NCI-H2196 (cell line): ENCODE measurements at regions not wholly inside any gene's neighbourhood (a gene's known extent, or its start where the extent isn't known, plus 50 kb on each side); places are given as distances from the start of the nearest gene placed in this dataset.

ENCODE experiments used
- DNase-seq: peaks from one replicate; lab custom pipeline; 2025; ENCODE audit not compliant: unreplicated experiment; lab: John Stamatoyannopoulos, UW

DNA sequence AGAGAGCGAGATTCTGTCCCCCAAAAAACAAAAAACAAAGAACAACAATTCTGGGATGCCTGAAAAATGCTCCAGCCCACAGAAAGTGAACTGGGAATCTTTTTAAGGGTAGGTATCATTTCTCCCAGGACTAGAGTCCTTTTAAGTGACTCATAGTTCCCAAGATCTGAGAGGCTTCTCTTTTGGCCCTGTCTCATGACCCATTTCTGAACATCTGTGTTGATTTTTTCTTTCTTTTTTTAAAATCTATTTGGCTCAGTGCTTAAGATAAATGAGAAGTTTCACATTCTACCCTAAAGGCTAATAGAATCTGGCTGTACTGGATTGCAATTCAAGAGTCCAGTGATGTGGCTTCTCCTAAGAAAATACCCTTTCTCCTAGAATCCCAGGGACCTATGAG is 217.6 kb upstream of the FOXQ1 start:
- DNase-seq = no peak

DNA sequence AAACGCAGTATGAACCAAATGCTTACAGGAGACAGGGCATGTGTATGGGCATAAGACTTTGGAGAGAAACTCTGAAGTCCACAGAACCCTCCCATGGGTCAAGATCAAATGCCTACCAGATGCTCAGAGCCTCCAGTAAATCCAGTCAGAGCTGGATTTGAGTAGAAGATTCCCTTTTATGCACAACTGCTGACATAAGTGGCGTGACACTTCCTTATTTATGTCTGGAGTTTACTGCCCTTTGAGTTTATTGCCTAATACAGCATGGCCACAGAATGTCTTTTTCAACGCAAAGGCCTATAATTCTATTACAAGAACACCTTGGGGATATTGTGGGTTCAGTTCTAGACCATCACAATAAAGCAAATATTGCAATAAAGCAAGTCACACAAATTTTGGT is 220.0 kb upstream of the FOXQ1 start:
- no peak for DNase-seq

DNA sequence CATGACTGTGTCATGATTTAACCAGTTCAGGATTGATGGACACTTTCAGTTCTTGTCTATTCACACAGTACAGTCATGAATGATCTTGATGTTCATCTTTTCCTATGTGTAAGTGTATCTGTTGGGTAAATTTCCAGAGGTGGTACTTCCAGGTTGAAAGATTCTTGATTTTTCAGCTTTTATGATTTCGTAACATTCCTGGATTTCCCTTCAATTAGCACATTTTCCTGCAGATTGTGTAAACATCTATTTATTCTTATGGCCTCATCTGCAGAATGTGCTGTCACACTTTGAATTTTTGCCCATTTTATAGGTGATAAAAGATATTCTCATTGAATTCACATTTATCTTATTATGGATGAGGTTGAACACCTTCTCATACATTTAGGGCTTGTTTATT is 222.0 kb upstream of the FOXQ1 start:
- no peak for DNase-seq

DNA sequence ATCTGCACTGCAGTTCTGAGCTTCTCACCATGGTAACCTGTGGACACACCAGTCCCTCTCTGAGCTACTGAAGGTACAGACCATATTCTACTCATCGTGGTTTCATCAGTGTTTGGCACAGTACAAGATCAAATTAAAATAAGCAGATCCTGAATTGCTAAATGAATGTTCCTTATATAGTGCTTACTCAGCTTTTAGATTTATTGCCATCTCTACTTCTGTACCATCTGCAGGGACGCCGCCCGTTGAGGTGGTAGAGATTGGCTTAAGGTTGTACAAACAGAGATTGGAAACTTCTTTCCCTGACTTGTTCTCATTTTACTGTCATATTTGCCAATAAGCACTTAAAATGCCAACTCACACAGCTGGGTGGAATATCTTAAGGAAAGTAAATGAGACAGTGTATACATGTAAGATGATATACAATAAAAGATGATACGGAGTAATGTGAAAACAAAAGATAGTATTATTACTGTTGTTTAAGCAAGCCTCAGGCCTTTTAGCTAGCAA is 223.4 kb upstream of the FOXQ1 start:
- DNase-seq = no peak

DNA sequence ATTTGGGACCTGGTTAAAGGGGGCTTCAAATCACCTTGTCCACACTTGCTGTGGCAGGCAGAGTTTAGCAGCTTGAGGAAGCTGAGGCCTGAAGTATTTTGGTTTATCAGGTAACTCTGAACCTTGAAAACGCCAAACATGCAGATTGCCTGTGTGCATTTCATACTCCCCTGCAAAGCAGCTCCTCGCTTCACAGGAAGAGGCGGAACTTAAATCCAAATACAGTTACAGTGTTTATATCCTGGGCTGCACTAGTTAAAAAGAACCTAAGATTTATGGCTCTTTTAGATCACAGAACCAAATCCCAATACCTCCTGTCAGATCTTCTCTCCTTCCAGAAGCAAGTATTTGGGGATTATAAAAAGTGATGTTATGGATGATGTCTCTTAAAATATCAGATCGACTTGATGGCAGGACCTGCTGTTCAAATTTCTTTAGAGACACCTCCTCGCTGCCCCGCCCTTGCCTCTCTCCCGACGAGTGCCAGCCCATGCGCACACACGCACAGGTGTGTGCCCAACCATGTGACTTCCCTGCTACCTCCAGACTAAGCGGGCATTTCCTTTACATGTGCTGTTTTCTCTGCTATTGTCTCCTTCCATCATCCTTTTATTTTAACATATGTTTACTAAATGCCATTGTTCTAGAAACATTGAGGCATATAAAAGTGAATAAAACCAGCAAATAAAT is 224.6 kb upstream of the FOXQ1 start:
- DNase-seq = no peak

DNA sequence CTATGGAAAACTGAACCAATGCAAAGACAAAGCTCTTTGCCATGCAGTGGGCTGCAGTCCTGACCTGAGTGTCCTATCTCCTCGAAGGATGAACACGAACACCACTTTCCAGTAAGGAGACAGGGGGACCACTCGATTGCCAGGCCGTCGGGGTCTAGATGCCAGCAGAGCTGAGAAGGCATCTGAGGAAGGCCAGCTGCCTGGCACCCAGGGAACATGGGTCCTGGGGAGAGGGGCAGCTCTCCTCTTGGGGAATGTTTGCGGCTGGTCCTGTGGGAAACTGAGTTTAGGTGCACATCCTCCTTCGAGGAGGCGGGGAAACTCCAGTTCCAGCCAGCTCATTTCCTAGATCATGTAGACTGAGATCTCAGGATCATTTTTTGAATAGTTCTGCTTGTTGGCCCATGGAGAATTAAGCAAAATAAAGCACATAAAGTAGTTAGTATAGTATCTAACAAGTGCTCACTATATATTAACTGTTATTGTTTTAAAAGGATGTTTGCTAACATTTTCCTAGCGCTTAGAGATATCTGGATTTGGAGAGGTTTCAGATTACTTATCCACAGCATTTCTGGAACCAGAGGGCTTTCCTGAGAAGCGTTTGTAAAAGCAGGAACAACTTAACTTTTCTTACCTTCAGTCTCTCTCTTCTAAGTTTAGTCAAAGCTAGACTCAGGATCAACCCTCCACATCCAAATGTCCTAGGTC is 225.3 kb upstream of the FOXQ1 start:
- DNase-seq = no peak

DNA sequence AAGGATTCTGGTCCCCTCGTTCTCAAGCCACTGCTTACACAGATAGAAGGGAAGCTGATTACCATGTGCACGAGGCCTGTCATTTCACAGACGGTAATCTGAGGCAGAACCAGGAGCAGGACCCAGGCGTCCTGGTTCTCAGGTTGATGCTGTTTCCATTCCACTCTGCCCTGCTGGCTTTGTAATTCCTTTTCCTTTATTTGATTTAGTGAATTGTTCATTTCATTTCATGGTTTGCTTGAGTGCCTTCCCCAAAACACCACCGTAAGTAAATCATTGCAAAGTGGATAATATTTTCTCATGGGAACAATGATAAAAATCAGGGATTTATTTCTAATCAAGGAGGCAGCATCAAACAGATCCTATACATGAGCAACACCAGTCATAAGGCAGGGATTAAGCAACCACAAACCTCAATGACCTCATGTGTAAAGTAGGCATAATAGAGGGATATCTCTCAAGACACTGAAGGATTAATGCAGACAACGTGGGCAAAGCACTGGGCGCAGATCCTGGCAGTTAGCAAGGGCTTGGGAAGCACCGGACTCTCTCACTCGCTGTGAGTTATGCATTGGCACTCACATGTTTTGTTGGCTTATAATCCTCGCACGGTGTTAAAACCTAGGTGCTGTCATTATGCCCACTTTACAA is 229.5 kb upstream of the FOXQ1 start:
- no peak for DNase-seq

DNA sequence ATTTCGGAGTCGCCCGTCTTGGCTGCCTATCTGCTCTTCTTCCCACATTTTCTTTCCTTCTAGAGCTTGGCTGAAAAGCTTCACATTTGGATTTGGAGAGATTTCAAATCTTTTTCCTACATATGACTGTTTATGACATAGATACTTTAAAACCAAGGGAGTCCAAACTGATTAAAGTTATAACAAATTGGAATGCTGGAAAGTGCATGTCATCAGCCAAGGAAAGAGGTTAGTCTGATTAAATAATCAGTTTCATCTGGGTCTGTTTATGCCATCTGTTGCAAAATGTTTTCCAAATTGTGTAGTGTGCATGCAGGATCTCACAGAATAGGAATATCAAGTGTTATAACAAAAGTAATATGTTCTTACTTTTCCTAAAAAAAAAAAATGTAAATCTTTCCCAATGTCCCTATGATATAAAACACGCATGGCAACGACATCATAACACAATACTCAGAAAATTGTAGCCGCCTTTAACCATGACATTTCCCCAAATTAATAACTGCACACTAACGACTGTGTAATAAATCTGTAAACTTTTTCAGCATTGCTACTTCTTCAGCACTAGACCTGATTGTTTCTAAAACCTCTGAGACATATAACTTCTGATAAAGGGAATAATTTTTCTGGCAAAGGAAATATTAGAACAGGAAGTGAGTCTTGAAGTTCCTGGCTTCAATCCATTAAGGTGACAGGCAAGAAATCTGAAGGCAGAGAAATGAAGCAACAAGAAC is 230.2 kb upstream of the FOXQ1 start:
- DNase-seq = no peak

DNA sequence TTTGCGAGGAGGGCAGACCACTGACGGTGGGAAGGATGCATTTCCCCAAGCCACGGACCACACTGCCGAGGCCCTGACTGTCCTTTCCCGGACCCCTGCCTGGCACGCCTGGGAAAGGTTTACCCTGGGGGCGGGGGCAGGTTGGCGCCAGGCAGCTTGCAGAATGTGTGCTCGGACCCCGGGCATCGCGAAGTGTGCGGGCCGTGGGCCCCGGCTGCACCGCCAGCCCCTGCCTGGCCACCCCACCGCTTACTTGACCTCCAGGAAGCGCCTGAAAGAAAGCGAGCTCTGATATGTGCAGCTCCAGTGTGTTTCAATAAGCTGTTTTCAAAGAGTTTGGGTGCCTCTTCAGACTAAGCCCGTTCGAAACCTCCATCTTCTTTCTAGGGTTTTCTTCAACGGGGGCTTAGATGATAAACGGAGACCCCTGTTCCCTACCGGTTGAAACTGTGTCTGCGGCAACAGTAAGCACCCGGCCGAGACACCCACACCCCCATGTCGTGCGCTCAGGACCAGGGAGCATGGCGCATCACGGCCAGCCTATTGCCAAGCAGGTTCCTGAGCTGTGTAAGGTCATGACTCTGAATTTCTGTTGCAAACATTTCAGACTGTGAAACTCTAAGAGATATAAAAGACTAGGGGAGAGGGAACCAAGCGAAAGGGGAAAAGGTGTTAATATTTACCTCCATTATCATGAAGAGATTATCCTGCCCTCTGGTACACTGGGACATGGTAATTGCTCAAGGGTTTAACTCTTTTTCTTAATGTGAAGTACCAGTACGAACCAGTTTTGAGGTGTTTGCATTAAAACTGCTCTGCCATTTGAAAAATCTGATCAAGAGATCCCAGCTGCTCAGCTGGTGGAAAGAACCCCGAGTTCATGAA is 231.2 kb upstream of the FOXQ1 start:
- no peak for DNase-seq

DNA sequence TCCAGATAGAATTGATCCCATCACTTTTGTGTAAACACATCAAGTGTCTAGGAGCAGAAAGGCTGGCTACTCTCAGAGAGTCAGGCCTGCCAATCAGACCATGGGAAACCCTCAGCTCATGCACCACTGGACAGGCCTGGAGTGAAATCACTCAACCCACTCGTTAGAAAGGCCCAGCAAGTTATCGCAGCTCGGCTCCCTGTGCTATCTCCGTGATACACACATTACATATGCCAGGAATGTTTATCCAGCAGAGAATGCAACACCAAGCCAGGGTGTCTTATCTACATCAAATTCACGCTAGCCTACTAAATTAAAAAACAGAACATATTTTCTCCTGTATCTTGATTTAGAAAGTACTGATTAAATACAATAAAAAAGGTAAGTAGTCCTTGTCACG is 232.4 kb upstream of the FOXQ1 start:
- no peak for DNase-seq

DNA sequence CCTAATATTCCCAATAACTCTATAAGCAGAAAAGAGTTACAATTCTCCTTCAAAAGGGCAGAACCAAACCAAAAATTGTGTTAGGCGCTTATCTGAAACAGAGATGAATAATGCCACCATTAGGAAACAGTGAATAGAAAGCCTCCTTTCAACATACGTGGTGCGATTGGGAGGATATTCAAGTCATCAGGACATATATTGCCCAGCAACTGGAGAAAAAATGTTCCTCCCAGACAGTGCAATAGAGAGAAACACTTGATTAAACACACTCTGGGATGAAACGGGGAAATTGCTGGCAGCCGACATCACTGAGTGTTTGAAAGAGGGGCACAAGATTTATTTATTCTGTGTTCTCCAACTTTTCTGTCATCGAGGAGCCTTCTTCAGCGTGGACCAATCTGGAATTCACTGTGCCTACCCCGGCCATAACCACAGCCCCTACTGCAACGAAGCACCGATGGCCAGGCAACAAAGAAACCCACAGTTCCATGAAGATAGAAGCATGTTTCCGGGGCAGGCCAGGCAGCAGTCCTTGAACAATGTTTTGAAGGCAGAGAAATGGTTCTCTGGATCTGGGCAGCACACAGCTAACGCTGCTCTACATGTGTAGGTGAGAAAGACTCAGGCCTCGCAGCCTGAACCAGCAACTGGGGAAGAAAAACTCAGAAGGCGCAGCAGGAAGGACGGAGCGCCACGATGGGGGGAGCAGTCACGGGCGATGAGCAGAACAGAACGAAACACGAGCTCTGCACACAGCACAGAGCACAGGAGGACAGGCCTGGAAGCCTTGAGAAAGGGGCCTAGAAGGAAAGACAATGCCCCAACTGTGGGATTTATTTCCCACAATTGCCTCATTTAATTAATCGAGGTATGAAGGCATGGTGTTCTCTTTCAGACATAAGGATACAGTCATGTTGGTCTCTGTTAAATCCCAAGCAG is 234.2 kb upstream of the FOXQ1 start:
- no peak for DNase-seq

DNA sequence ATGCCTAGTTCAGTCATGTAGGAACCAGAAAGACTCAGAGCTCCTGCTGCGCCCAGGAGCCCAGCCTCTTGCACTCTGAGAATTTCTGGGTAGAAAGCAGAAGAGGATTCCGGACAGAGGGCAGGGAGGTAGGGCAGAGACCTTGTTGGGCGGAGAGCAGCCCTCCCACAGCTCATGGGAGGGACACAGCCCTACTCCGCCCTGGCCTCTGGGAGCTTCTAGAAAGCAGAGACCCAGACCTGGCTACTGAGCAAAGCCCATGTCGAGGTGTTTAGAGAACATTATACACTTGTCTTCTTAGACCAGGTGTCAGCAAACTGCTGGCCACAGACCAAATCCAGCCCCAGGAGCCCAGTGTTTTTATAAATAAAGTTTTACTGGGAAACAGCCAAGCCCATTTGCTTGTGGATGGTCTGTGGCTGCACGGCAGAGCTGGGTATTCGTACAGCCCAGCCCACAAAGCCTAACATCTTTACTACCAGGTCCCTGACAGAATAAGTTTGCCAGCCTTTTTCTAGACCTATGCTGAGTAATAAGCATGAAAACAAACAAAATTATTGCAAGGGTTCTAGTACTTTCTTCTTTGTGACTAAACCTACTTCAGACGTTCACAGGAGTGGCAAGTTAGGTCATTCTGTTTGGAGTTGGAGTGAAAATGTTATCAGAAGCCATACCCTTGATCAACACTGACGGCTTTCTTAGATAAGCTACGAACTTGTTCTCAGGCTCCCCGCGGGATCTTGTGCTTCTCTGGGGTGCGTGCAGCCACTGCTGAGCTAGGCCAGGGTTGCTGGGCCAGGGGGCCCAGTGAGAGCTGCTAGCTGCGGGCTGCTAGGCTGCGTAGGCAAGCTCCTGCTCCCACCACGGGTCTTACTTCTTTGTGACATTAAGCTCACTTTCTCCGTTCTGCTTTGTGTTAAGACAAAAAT is 235.1 kb upstream of the FOXQ1 start:
- DNase-seq = no peak

DNA sequence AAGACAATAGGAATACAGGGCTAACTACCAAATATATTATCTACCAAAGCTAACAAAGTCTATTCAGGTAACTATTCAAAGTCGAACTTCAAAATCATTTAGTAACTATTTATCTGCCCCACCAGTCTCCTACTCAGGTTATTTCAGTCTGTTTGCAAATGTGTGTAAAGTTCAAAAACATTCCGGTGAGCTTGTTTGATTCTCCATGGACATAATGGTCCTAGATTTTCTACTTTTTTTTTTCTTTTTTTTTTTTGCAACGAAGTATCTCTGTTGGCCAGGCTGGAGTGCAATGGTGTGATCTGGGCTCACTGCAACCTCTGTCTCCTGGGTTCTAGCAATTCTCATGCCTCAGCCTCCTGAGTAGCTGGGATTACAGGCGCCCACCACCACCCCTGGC is 236.0 kb upstream of the FOXQ1 start:
- no peak for DNase-seq

DNA sequence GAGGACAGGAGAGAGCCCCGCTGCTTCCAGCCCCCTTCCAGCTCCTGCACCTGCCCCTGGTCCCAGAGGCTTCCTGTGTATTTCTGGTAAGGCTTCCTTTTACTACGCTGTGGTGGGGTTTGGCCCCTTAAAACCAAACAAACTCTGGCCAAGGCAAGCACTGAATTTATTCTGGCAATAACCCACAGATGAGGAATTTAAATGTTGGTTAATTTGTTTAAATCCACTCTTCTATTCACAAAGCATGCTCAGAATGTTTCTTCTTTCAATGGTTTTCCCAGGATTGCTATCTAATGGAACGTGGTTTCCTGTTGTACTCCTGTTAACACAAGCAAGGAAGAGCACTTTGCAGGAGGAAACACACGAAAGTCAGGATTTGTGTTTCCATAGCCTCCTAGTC is 236.5 kb upstream of the FOXQ1 start:
- DNase-seq = no peak

DNA sequence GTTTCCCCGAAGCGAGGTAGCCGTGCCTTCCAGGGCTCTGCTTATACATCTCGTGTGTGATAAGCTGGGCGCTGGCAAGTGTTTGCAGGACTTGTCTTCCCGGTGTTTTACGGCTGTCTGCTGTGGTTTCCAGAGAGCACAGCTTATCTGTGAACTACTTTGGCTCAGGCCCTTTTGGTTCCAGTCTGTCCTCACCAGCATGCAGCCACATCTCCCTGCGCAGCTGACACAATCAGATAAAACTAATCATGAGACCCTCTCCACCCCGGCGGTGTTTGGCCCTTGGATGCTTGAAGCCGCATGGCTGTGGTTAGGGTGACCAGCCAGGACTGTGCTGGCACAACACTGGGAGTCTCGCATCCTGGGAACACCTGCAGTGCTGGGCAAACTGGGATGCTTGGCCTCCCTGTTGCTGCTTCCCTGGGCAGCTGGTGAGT is 241.8 kb upstream of the FOXQ1 start:
- no peak for DNase-seq

DNA sequence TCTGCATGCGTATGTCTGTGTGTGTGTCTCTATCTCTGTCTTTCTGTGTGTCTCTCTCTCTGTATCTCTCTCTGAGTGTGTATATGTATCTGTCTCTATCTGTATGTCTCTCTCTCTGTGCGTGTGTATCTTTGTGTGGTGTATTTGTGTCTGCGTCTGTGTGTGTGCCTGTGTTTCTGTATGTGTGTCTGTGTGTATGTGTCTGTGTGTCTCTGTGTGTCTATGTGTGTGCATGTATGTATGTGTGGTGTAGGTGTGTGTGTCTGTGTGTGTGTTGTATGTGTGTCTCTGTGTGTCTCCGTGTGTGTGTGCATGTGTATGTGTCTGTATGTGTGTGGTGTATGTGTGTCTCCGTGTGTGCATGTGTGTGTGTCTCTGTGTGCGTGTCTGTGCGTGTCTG is 243.0 kb upstream of the FOXQ1 start:
- no peak for DNase-seq

DNA sequence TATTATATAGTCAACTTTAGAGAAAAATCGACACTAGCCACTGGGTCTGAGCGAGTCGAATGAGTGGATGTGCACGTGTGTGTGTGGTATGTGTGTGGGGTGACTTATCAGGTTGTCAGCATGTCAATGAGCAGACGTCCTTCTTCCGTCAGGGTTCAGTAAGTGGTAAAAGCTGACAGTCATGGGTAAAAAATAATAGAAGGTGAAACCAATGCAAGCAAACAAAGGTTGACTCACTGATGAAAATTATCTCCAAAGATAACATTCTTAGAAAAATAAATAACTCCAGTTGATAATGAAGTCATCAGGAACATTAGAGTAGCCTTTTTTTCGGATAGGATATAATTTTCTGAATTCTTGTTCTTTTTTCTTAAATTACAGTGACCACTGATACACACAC is 243.8 kb upstream of the FOXQ1 start:
- no peak for DNase-seq

DNA sequence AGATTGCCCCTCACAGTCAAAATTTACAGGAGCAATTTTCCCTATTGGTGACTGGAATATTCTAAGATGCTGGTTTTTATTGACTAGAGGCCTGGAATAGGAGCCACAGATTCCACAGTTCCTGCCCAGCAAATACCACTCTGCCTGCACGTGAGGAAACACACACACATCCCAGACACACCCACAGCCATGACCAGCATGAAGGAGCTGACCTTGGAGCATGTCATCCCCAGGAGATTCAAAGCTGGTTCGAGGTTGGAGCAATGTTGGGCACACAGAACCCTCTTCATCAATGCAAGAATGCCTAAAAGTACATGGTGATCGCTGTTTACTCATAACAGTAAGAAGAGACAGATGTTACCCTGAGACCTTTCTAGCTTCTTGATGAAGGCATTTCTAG is 244.6 kb upstream of the FOXQ1 start:
- DNase-seq = no peak
